DND-41 (cell line): ENCODE measurements at regions not wholly inside any gene's neighbourhood (a gene's known extent, or its start where the extent isn't known, plus 50 kb on each side); places are given as distances from the start of the nearest gene placed in this dataset.

ENCODE experiments used
- CTCF ChIP-seq: IDR thresholded peaks from 2 replicates; pipeline ENCODE4 v1.5.1; 2012; ENCODE audit warnings: borderline replicate concordance, low read length, moderate library complexity, mild to moderate bottlenecking; ENCODE audit not compliant: poor library complexity, severe bottlenecking; ENCODE audit errors: extremely low read depth
- EZH2 ChIP-seq: IDR thresholded peaks from 3 replicates; pipeline ENCODE4 v1.6.1; 2012; ENCODE audit warnings: borderline replicate concordance, low read depth, mild to moderate bottlenecking, moderate library complexity, low read length, inconsistent platforms; ENCODE audit not compliant: severe bottlenecking

- TF ChIP-seq EZH2 = no peak
- no peak for TF ChIP-seq CTCF
These were observed 318.4 kb downstream of the GADD45G start for GRCh38 chr9:89923174-89923573.
